Ectodermal cell (in vitro differentiated cells): ENCODE measurements at regions not wholly inside any gene's neighbourhood (a gene's known extent, or its start where the extent isn't known, plus 50 kb on each side); places are given as distances from the start of the nearest gene placed in this dataset.

Experiments used
- H3K27ac ChIP-seq: 2 replicates; pipeline ENCODE4 v1.7.0; 2013; ENCODE audit warnings: mild to moderate bottlenecking, low read depth, low read length; ENCODE audit not compliant: insufficient read depth, poor library complexity, severe bottlenecking
- H3K27me3 ChIP-seq: 2 replicates; pipeline ENCODE4 v1.7.0; 2013; ENCODE audit warnings: mild to moderate bottlenecking, low read length; ENCODE audit not compliant: insufficient read depth, control insufficient read depth, poor library complexity, severe bottlenecking
- H3K36me3 ChIP-seq: one replicate; pipeline ENCODE4 v1.7.0; 2013; ENCODE audit warnings: low read length; ENCODE audit not compliant: control insufficient read depth, insufficient read depth
- H3K4me1 ChIP-seq: one replicate; pipeline ENCODE4 v1.7.0; 2013; ENCODE audit warnings: low read length; ENCODE audit not compliant: control insufficient read depth, insufficient read depth
- H3K4me3 ChIP-seq: 2 replicates; pipeline ENCODE4 v1.7.0; 2013; ENCODE audit warnings: low read depth, low read length, control low read depth; ENCODE audit not compliant: insufficient read depth
- H3K9me3 ChIP-seq: 2 replicates; pipeline ENCODE4 v1.7.0; 2013; ENCODE audit warnings: mild to moderate bottlenecking, low read length, moderate library complexity; ENCODE audit not compliant: control insufficient read depth
- WGBS, 2 experiments: methylation state at CpG; one replicate each; pipeline ENCODE4 v1.1.7; 2013; ENCODE audit warnings: missing lambda C conversion rate in 2 of 2; 5-methylcytosine and 5-hydroxymethylcytosine counted together

DNA sequence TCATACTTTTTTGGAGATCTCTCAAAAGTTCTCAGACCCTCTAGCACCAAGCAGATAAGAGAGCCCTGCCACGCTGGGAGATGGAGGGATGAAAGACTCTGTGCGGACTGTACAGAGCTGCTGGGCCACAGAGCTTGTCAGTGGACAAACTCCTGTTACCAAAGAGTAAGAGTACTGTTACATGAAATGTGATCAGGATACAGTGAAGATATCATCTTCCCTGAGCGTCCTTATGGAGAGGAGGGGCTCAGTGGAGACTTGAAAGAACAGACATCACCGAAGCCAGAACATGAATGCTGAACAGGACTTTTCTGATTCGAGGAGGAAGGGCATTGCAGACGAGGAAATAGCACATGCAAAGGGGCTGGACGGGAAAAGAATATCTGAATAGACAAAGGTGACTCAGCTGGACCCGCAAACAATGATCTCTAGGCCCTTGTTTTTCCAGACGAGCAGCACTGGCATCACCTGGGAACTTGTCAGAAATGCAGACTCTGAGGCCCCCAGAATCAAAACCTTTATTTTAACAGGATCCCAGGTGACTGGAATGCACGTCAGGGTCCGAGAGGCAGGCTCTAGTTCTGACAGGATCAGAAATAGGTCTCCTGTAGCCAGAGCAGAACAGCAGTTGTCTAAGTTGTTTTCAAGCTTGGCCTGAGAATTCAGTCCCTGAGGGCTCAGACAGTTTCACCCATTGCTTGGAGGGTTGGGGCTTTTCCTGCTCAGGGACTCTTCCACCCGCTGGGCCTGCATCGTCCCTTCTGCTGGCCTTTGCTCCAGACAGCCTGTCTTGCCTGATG lies 277.9 kb downstream of the RPLP1 start:
- WGBS, 2 experiments: 90% methylated on average over 13 of the region's 13 CpGs
- Histone ChIP-seq H3K27me3 (no peaks in the 10 kb centered on the region), H3K4me3 (no peak overlapping the region), H3K4me1 (peaks cover 19% of the 10 kb centered on the region), H3K27ac (no peak overlapping the region), H3K36me3 (no peaks in the 10 kb centered on the region), H3K9me3 (no peaks in the 10 kb centered on the region)

DNA sequence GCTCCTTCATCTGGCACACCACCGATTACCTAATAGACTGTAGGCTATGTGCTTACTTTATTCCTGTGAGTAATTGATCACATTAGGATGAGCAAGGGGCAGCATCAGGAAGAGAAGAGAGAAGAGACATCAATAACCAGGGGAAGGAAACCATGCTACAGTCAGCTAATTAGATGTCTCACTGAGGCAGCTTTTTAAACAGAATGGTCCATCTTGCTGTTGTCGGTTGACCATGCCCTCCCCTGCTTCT lies 278.4 kb downstream of the RPLP1 start:
- no peaks in the 10 kb centered on the region for H3K9me3 ChIP-seq
- H3K4me1 ChIP-seq: peaks cover 24% of the 10 kb centered on the region
- no peak overlapping the region for H3K27ac ChIP-seq
- 94 to 96% methylated on average over 2 of the region's 2 CpGs for WGBS, 2 experiments
- H3K36me3 ChIP-seq: no peaks in the 10 kb centered on the region
- H3K27me3 ChIP-seq: no peaks in the 10 kb centered on the region
- no peak overlapping the region for H3K4me3 ChIP-seq

- Histone ChIP-seq H3K4me3 (no peak overlapping the region), H3K27ac (no peak overlapping the region), H3K36me3 (no peaks in the 10 kb centered on the region), H3K4me1 (peaks cover 28% of the 10 kb centered on the region), H3K9me3 (no peaks in the 10 kb centered on the region), H3K27me3 (no peaks in the 10 kb centered on the region)
- 93 to 96% methylated on average over 3 of the region's 3 CpGs for WGBS, 2 experiments
These were observed 279.0 kb downstream of the RPLP1 start for GRCh38 chr15:69731581-69731980.

DNA sequence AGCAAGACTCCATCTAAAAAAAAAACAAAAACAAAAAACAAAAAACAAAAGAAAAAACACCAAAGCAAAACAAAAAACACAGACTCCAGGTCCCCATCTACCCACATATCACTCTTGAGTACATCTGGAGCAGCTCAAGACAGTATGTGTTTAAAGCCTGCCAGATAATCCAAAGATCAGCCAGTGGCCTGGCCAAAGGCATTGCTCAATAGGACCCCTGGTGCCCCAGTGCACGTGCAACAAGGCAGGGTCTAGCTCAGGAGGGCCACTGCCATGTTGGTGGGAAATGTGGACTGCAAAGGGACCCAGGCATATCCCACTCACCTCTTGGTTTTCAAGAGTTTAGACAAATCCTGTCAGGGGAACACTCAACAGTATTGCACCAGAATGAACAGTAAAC lies 279.5 kb downstream of the RPLP1 start:
- H3K9me3 ChIP-seq: no peaks in the 10 kb centered on the region
- H3K4me1 ChIP-seq: peaks cover 25% of the 10 kb centered on the region
- no peaks in the 10 kb centered on the region for H3K36me3 ChIP-seq
- H3K4me3 ChIP-seq: no peak overlapping the region
- no peaks in the 10 kb centered on the region for H3K27me3 ChIP-seq
- WGBS, 2 experiments: 62 to 82% methylated on average over 1 of the region's 1 CpG
- no peak overlapping the region for H3K27ac ChIP-seq

DNA sequence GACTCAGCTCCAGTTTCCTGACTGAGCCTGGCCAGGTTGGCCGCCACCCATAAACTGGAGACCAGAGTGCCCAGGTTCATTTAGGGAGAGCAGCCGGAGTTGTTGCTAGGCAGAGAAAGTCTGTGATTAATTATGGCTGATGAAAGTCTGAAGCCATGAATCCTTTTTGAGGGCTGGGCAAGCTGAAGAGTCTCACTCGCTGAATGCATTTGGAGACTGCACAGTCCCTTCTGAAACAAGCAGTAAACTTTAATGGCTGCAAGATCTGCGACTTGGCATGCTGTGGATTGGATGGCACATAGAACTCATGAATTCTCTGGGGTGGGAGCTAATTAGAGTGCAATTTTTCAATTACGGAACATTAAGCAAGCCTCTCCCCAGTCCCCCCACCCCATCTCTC lies 282.1 kb downstream of the RPLP1 start:
- Histone ChIP-seq H3K27me3 (no peaks in the 10 kb centered on the region), H3K36me3 (no peaks in the 10 kb centered on the region), H3K4me3 (no peak overlapping the region), H3K9me3 (no peaks in the 10 kb centered on the region), H3K4me1 (peaks cover 21% of the 10 kb centered on the region), H3K27ac (no peak overlapping the region)
- 92 to 97% methylated on average over 4 to 5 of the region's 5 CpGs for WGBS, 2 experiments

DNA sequence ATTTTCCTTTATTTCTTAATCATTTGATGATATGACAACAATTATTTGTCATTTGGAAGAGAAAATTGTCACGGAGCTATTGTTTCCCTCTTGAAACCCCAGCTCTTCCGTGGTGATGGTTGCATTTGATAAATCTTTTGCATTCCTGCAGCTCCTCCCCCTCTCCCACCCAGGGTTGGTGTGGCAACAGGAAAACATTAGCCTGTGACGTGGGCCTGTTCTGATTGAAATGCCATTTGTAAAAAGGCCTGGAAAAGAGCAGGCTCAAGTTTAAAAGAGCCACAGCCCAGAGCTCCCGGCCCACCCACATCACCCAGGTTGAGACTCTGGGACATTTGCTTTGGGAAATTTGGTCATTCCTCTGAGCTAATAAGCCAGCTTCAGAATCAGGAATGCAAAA lies 282.5 kb downstream of the RPLP1 start:
- Histone ChIP-seq H3K27ac (no peak overlapping the region), H3K4me1 (peaks cover 21% of the 10 kb centered on the region), H3K9me3 (no peaks in the 10 kb centered on the region), H3K4me3 (no peak overlapping the region), H3K36me3 (no peaks in the 10 kb centered on the region), H3K27me3 (no peaks in the 10 kb centered on the region)
- WGBS, 2 experiments: 42 to 43% methylated on average over 3 to 4 of the region's 4 CpGs

DNA sequence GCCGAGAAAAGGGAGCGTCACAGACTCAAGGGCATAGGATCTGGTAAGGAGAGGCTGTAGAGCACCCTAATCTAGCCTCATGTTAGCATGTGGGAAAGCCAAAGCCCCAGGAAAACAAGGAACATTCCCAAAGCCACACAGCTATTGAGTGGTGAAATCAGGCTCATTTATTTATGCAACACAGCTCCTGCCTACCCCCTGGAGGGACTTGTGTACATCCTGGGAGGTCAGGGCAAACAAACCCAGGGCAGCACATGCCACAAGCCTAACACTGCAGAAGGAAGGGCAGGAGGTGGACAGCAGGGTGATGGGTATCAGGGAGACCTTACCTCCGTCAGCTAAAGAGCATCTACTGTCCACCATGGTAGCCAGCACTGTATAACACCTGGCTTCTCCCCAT lies 283.5 kb downstream of the RPLP1 start:
- no peaks in the 10 kb centered on the region for H3K27me3 ChIP-seq
- 92% methylated on average over 3 of the region's 3 CpGs for WGBS, 2 experiments

DNA sequence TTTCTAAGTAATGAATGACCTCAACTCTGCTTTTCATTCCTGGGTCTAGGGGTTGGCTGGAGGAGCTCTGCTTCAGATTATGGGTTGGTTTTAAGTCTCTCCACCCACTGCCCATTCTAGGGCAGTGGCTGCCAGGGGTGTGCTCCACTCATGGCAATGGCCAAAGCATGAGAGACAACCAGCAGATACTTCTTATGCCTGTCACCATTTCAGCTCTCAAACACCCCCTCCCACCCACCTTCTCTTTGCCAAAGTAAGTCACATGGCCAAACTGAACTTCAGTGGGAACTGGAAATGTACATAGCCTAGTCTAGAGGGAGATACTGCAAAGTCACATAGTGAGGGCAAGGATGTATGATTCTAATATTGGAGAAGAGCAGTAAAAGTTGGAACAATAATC lies 285.3 kb downstream of the RPLP1 start:
- Histone ChIP-seq H3K4me1 (peaks cover 21% of the 10 kb centered on the region), H3K4me3 (no peak overlapping the region), H3K36me3 (no peaks in the 10 kb centered on the region), H3K9me3 (no peaks in the 10 kb centered on the region), H3K27me3 (no peaks in the 10 kb centered on the region), H3K27ac (no peak overlapping the region)

More for the DNA sequence above, 283.5 kb downstream of the RPLP1 start:
- Histone ChIP-seq H3K9me3 (no peaks in the 10 kb centered on the region), H3K4me1 (peaks cover 21% of the 10 kb centered on the region), H3K27ac (no peak overlapping the region), H3K4me3 (no peak overlapping the region), H3K36me3 (no peaks in the 10 kb centered on the region)

DNA sequence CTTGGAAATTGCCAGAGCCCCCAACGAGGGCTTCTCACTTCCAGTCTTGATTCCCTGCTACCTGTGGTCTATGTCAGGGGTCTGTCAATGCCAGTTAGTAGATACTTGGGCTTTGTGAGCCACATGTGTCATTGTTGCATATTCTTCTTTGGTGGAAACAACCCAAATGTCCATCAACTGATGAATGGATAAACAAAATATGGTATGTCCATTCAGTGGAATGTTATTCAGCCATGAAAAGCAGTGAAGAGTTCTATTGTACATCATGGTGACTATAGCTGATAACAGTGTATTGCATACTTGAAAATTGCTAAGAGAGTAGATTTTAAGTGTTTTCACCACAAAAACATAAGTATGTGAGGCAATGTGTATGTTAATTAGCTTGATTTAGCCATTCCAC lies 288.1 kb downstream of the RPLP1 start:
- Histone ChIP-seq H3K27ac (no peak overlapping the region), H3K27me3 (no peaks in the 10 kb centered on the region), H3K4me3 (no peak overlapping the region), H3K4me1 (peaks cover 7% of the 10 kb centered on the region), H3K36me3 (no peaks in the 10 kb centered on the region), H3K9me3 (no peaks in the 10 kb centered on the region)
- WGBS, 2 experiments: 86 to 95% methylated on average over 1 of the region's 1 CpG

DNA sequence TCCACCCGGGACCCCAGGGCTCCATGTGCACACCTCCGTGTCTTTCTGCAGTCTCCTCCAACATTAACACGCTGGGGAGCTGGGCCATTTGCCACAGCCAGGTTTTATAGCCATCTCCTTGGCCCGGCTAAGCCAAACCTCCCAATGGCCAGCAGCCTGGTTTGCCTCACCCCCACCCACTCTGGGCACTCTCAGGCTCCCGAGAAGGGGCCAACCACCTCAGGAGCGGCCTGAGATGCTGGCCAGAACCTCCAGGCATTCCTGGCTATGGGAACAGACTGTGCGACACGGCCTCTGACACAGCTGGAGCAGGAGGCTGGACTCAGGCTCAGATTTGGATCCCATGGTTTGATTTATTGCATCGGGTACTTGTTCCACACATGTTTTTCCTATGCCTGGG lies 289.7 kb downstream of the RPLP1 start:
- Histone ChIP-seq H3K36me3 (no peaks in the 10 kb centered on the region), H3K27ac (no peak overlapping the region), H3K27me3 (no peaks in the 10 kb centered on the region), H3K4me3 (no peak overlapping the region), H3K4me1 (no peaks in the 10 kb centered on the region), H3K9me3 (no peaks in the 10 kb centered on the region)
- WGBS, 2 experiments: 90 to 93% methylated on average over 9 of the region's 9 CpGs

DNA sequence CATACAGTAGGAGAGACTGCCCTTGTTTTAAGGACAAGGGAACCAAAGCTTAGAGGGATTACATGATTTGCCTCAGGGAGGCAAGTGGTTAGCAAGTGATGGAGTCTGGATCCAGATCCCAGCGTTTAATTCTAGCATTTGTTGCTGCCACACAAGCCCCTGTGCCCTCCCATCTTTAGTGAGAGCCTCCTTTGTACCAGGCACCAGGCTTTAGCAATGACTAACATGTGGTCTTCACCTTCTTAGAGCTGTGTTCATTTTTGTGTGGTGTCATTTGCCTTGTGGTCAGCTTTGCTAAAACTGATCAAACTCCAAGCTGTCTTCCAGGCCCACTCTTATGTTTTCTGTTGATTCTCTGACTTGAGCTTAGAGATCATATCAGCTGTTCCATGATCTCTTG lies 290.5 kb downstream of the RPLP1 start:
- H3K9me3 ChIP-seq: no peaks in the 10 kb centered on the region
- no peak overlapping the region for H3K27ac ChIP-seq
- no peaks in the 10 kb centered on the region for H3K36me3 ChIP-seq
- no peaks in the 10 kb centered on the region for H3K27me3 ChIP-seq
- no peak overlapping the region for H3K4me3 ChIP-seq
- H3K4me1 ChIP-seq: peaks cover 4% of the 10 kb centered on the region
- WGBS, 2 experiments: 89 to 93% methylated on average over 1 of the region's 1 CpG
